DLD1 (cell line): ENCODE measurements at regions not wholly inside any gene's neighbourhood (a gene's known extent, or its start where the extent isn't known, plus 50 kb on each side); places are given as distances from the start of the nearest gene placed in this dataset.
"Not testable (repeated sequence)": the region's sequence is repeated elsewhere in the genome, so short reads cannot be mapped to it uniquely, and the experiment has no call there.

Experiments
- in situ Hi-C: cut with HindIII; loops from 2 replicates; pipeline ENCODE4 v1.10.0; 2017; ENCODE audit warnings: low sequenced_read_pairs

- in situ Hi-C loops: no loop called here
Observed at GRCh38 chr22:22716136-22716665, 71.8 kb downstream of the GGTLC2 start.

GRCh38 chr22:22717664-22718063, 73.2 kb downstream of the GGTLC2 start:
- in situ Hi-C loops: no loop called here

- in situ Hi-C loops: no loop called here
Observed at GRCh38 chr22:22720201-22720723, 75.8 kb downstream of the GGTLC2 start.

- in situ Hi-C loops: no loop called here
Observed at GRCh38 chr22:22720724-22721261, 76.4 kb downstream of the GGTLC2 start.

- in situ Hi-C loops: no loop called here
Observed at GRCh38 chr22:22721681-22722354, 77.4 kb downstream of the GGTLC2 start.

- in situ Hi-C loops: no loop called here
Observed at GRCh38 chr22:22728382-22728781, 84.0 kb downstream of the GGTLC2 start.

- in situ Hi-C loops: no loop called here
Observed at GRCh38 chr22:22730655-22731373, 86.4 kb downstream of the GGTLC2 start.

GRCh38 chr22:22731374-22731676, 86.9 kb downstream of the GGTLC2 start:
- in situ Hi-C loops: no loop called here

GRCh38 chr22:22733006-22733405, 88.6 kb downstream of the GGTLC2 start:
- in situ Hi-C loops: not testable (repeated sequence)

- in situ Hi-C loops: no loop called here
Observed at GRCh38 chr22:22733881-22734373, 89.5 kb downstream of the GGTLC2 start.

GRCh38 chr22:22734395-22735272, 90.2 kb downstream of the GGTLC2 start:
- in situ Hi-C loops: not testable (repeated sequence)

GRCh38 chr22:22735276-22735675, 90.9 kb downstream of the GGTLC2 start:
- in situ Hi-C loops: not testable (repeated sequence)

GRCh38 chr22:22735695-22736611, 91.5 kb downstream of the GGTLC2 start:
- in situ Hi-C loops: no loop called here

GRCh38 chr22:22737590-22737989, 93.2 kb downstream of the GGTLC2 start:
- in situ Hi-C loops: no loop called here

GRCh38 chr22:22738959-22739585, 94.7 kb downstream of the GGTLC2 start:
- in situ Hi-C loops: no loop called here

GRCh38 chr22:22740560-22741276, 96.3 kb downstream of the GGTLC2 start:
- in situ Hi-C loops: no loop called here

GRCh38 chr22:22741843-22742242, 97.4 kb downstream of the GGTLC2 start:
- in situ Hi-C loops: no loop called here

- in situ Hi-C loops: no loop called here
Observed at GRCh38 chr22:22742641-22743040, 98.2 kb downstream of the GGTLC2 start.
